ENCODE measurements at regions not wholly inside any gene's neighbourhood (a gene's known extent, or its start where the extent isn't known, plus 50 kb on each side); places are given as distances from the start of the nearest gene placed in this dataset.

DNA sequence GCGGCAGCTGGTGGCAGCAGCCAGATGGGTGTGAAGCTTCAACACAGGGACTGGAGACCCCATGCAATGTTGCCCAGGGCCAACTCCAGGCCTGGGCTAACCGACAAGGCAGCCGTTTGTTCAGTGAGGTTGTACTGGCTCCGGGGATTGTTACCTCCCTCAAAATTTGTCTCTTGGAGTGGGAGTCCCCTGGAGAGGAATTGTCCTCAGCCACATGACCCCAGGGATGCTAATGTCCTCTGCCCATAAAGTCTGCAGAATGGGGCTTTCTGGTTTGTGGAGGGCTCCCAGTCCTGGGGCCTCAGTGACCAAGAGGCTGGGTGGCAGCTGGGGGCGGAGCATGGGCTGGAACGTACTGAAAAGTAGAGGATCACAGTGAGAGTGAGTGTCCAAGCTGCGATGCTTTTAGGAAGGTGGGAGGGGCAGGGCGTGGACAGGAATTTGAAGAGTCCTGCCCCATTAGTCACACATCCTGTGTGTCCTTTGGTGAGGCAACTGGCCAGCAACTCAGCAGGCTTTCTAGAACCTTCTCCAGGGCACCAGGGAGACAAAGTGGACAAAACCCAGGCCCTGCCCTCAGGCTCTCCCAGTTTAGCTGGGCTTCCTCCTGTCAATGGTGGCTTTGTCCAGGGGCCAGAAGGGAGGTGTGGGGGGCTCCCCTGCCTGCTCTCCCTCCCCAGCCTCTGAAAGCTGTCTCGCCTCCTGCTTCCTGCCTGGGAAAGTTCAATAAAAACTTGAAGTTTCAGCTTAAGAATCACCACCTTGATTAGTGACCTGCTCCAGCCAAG lies 114.0 kb downstream of the NSG2 start:
- TF ChIP-seq, protein P1, sequence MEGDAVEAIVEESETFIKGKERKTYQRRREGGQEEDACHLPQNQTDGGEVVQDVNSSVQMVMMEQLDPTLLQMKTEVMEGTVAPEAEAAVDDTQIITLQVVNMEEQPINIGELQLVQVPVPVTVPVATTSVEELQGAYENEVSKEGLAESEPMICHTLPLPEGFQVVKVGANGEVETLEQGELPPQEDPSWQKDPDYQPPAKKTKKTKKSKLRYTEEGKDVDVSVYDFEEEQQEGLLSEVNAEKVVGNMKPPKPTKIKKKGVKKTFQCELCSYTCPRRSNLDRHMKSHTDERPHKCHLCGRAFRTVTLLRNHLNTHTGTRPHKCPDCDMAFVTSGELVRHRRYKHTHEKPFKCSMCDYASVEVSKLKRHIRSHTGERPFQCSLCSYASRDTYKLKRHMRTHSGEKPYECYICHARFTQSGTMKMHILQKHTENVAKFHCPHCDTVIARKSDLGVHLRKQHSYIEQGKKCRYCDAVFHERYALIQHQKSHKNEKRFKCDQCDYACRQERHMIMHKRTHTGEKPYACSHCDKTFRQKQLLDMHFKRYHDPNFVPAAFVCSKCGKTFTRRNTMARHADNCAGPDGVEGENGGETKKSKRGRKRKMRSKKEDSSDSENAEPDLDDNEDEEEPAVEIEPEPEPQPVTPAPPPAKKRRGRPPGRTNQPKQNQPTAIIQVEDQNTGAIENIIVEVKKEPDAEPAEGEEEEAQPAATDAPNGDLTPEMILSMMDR (IDR thresholded peaks at IDR 0.05; ENCODE audit: unreplicated experiment in 3 of 3), result no peak
- Mint-ChIP-seq H3K36me3 (ENCODE audit: low read depth) (peaks cover 8% of the 10 kb centered on the region), H3K9me3 (peaks cover 24% of the 10 kb centered on the region), H3K4me3 (no peak overlapping the region), H3K4me1 (no peaks in the 10 kb centered on the region), H3K27me3 (ENCODE audit: low read depth) (peaks cover 12% of the 10 kb centered on the region), H3K27ac (no peak overlapping the region)

GRCh38 chr5:174165406-174165805 lies 119.9 kb downstream of the NSG2 start:
- TF ChIP-seq, protein P1 (IDR thresholded peaks at IDR 0.05; ENCODE audit: unreplicated experiment in 3 of 3), result no peak
- Mint-ChIP-seq H3K4me1 (no peaks in the 10 kb centered on the region), H3K9me3 (peaks cover 8% of the 10 kb centered on the region), H3K27me3 (ENCODE audit: low read depth) (peaks cover 11% of the 10 kb centered on the region), H3K27ac (no peak overlapping the region), H3K36me3 (ENCODE audit: low read depth) (no peaks in the 10 kb centered on the region), H3K4me3 (no peak overlapping the region)

DNA sequence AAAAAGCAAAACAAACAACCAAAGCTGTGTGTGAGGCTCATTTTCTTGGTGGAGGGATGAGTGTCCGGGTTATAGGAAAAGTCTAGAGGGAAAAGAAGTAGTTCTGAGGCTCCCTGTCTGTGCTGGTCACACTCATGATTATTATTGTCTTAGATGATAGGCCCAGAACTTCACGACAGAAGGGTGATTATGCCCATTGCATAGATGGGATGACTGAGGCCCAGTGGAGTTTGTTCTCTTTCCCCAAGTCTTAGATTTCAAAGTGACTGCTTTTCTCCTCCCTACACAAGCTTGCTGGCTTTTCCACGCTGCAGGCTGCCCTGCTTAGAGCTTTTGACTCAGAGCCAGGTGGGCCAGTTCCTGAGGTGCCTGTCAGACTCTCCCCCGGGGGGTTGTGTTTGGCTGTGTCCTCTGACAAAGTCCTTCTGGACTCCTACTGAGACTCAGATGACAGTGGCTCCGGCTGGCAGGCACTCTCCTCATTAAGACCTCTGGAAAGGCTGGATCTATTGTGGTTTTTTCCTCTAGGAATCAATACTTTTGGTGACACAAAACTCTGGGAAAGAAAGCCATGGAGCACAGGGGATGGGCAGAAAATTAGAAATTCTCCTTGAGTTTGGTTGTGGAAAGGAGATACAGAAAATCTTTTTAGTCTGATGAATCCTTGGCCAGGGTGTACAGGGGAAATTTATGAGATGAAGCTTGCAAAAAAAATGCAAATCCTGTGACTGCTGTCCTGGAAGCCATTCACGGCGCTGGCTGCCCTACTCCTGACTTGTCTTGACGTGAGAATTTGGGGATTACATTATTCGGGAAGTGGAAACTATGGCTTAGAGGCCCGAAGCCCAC lies 120.9 kb downstream of the NSG2 start:
- H3K27ac Mint-ChIP-seq, result no peak overlapping the region
- H3K27me3 Mint-ChIP-seq (ENCODE audit: low read depth), result peaks cover 3% of the 10 kb centered on the region
- no peaks in the 10 kb centered on the region for H3K4me1 Mint-ChIP-seq
- peaks cover 8% of the 10 kb centered on the region for H3K9me3 Mint-ChIP-seq
- TF ChIP-seq, protein P1 (IDR thresholded peaks at IDR 0.05; ENCODE audit: unreplicated experiment in 3 of 3), result no peak
- H3K36me3 Mint-ChIP-seq (ENCODE audit: low read depth), result no peaks in the 10 kb centered on the region
- no peak overlapping the region for H3K4me3 Mint-ChIP-seq

GRCh38 chr5:174167080-174167910 lies 121.8 kb downstream of the NSG2 start:
- Mint-ChIP-seq H3K27me3 (ENCODE audit: low read depth) (peaks cover 4% of the 10 kb centered on the region), H3K9me3 (peaks cover 8% of the 10 kb centered on the region), H3K4me1 (no peaks in the 10 kb centered on the region), H3K4me3 (no peak overlapping the region), H3K27ac (no peak overlapping the region), H3K36me3 (ENCODE audit: low read depth) (no peaks in the 10 kb centered on the region)
- TF ChIP-seq, protein P1 (IDR thresholded peaks at IDR 0.05; ENCODE audit: unreplicated experiment in 3 of 3), result no peak

DNA sequence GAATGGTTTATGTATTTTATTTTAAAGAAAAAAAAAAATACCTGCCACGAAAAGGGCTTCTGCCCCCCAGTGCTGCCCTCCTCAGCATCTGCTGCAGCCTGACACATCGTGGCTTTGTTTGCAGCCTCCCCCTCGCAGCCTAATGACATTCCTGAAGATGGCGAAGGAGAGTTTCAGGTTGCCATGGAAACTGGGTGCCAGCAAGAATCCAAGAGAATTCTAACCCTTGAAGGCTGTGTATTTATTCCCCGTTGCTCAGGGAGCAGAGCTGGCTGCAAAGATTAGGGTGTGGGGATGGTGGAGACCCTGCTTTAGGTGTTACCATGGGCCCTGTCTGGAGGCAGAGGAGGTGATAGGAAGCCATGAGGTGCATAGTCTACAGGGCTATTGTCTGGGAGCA lies 126.6 kb downstream of the NSG2 start:
- no peaks in the 10 kb centered on the region for H3K4me1 Mint-ChIP-seq
- H3K9me3 Mint-ChIP-seq, result peaks cover 7% of the 10 kb centered on the region
- H3K27me3 Mint-ChIP-seq (ENCODE audit: low read depth), result peaks cover 16% of the 10 kb centered on the region
- no peaks in the 10 kb centered on the region for H3K36me3 Mint-ChIP-seq (ENCODE audit: low read depth)
- peak overlapping the region in 1 of 3 experiments; percentile 23 for H3K27ac Mint-ChIP-seq
- TF ChIP-seq, protein P1 (IDR thresholded peaks at IDR 0.05; ENCODE audit: unreplicated experiment in 3 of 3), result no peak
- no peak overlapping the region for H3K4me3 Mint-ChIP-seq

Data from nephron (organoid).